Neural progenitor cell (in vitro differentiated cells): ENCODE measurements at regions not wholly inside any gene's neighbourhood (a gene's known extent, or its start where the extent isn't known, plus 50 kb on each side); places are given as distances from the start of the nearest gene placed in this dataset.
A peak's percentile ranks its signal among the peaks of the same experiment; 100 is the strongest.
"Not testable (repeated sequence)": the region's sequence is repeated elsewhere in the genome, so short reads cannot be mapped to it uniquely, and the experiment has no call there.

Source experiments
- DNase-seq: peaks from one replicate; pipeline ENCODE4 v3.0.0-alpha.2; 2016; ENCODE audit warnings: low spot score
- H2AFZ ChIP-seq: fragments of 200-600 bp; sonication (generic); replicated peaks from 2 replicates; pipeline ENCODE4 v1.6.1; 2016; ENCODE audit warnings: antibody characterized with exemption
- H3F3A ChIP-seq: fragments of 200-600 bp; sonication (generic); 2 replicates; pipeline ENCODE4 v1.6.1; 2016; ENCODE audit warnings: antibody characterized with exemption, low read depth
- H3K27ac ChIP-seq: fragments of 200-600 bp; sonication (generic); 2 replicates; pipeline ENCODE4 v1.5.1; 2016; ENCODE audit warnings: mild to moderate bottlenecking
- H3K27me3 ChIP-seq: fragments of 200-600 bp; sonication (generic); 2 replicates; pipeline ENCODE4 v1.6.1; 2016; ENCODE audit warnings: mild to moderate bottlenecking, moderate library complexity
- H3K36me3 ChIP-seq: fragments of 200-600 bp; sonication (generic); 2 replicates; pipeline ENCODE4 v1.5.1; 2016
- H3K4me1 ChIP-seq: fragments of 200-600 bp; sonication (generic); 2 replicates; pipeline ENCODE4 v1.6.1; 2016; ENCODE audit warnings: mixed run types
- H3K4me2 ChIP-seq: fragments of 200-600 bp; sonication (generic); 2 replicates; pipeline ENCODE4 v1.6.1; 2016
- H3K4me3 ChIP-seq: fragments of 200-600 bp; sonication (generic); 2 replicates; pipeline ENCODE4 v1.5.1; 2016
- H3K79me2 ChIP-seq: fragments of 200-600 bp; sonication (generic); 2 replicates; pipeline ENCODE4 v1.6.1; 2016; ENCODE audit warnings: low read depth
- H3K9ac ChIP-seq: fragments of 200-600 bp; sonication (generic); 2 replicates; pipeline ENCODE4 v1.6.1; 2016
- H3K9me3 ChIP-seq: fragments of 200-600 bp; sonication (generic); 2 replicates; pipeline ENCODE4 v1.5.1; 2016; ENCODE audit warnings: low read depth
- H4K20me1 ChIP-seq: fragments of 200-600 bp; sonication (generic); 2 replicates; pipeline ENCODE4 v1.6.1; 2016; ENCODE audit warnings: low read depth
- H3K27ac Mint-ChIP-seq: 3 replicates; pipeline ENCODE4 v1.8.0; 2021; ENCODE audit warnings: mixed read lengths
- H3K27me3 Mint-ChIP-seq: 2 replicates; pipeline ENCODE4 v1.8.0; 2022; ENCODE audit warnings: low read depth, mild to moderate bottlenecking, inconsistent platforms, moderate library complexity, mixed read lengths; ENCODE audit not compliant: insufficient read depth
- H3K36me3 Mint-ChIP-seq: 3 replicates; pipeline ENCODE4 v1.8.0; 2021; ENCODE audit warnings: mixed read lengths
- H3K4me1 Mint-ChIP-seq: 3 replicates; pipeline ENCODE4 v1.8.0; 2021; ENCODE audit warnings: mixed read lengths
- H3K4me3 Mint-ChIP-seq: 3 replicates; pipeline ENCODE4 v1.8.0; 2021; ENCODE audit warnings: mild to moderate bottlenecking, moderate library complexity, mixed read lengths
- H3K9me3 Mint-ChIP-seq: 3 replicates; pipeline ENCODE4 v1.8.0; 2020; ENCODE audit warnings: mixed read lengths
- EZH2 ChIP-seq: fragments of 200-600 bp; sonication (generic); IDR thresholded peaks from 2 replicates; pipeline ENCODE4 v1.6.1; 2017; ENCODE audit warnings: antibody characterized with exemption, mild to moderate bottlenecking, moderate library complexity
- EZH2phosphoT487 ChIP-seq: fragments of 200-600 bp; sonication (generic); IDR thresholded peaks from 2 replicates; pipeline ENCODE4 v1.6.1; 2017; ENCODE audit warnings: antibody characterized with exemption
- TF ChIP-seq, protein P1 (sequence below): fragments of 200-600 bp; sonication (generic); IDR thresholded peaks from 2 replicates; pipeline ENCODE4 v1.5.1; 2017; ENCODE audit warnings: antibody characterized with exemption, mild to moderate bottlenecking

DNA sequence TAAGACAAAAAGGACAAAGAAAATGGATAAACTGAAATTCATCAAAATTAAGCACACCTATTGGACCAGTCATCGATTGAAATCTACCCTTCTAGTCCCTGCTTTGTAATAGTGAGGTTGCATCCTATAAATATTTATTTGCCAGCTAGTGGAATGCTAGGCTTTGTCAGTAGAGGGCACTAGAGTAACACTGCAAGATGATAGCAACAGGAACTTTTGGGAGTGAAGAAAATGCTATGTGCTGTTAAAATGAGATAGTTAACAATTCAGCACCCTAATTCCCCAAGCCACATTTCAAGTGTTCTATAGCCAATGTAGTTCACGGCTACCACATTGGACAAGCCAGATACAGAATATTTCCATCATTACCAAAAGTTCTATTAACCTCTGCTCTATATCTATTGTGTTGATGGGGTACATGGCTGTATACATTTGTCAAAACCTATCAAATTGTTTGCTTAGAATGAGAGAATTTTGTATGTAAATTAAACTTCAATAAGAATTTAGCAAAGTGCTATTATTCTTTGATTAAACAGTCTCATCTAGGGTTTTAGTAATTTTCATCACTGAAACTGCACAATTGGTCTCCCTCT is 69.8 kb downstream of the LSMEM1 start:
- Mint-ChIP-seq H3K4me1 (no peaks in the 10 kb centered on the region), H3K36me3 (peaks cover 2% of the 10 kb centered on the region), H3K9me3 (peaks cover 4% of the 10 kb centered on the region), H3K27ac (no peak overlapping the region), H3K4me3 (no peak overlapping the region), H3K27me3 (peaks cover 4% of the 10 kb centered on the region)
- H3F3A ChIP-seq, result no peaks in the 10 kb centered on the region
- no peaks in the 10 kb centered on the region for H3K79me2 ChIP-seq
- no peaks in the 10 kb centered on the region for H4K20me1 ChIP-seq
- peak; percentile 42 for DNase-seq
- no peaks in the 10 kb centered on the region for H3K9me3 ChIP-seq
- H3K27ac ChIP-seq, result no peak overlapping the region
- TF ChIP-seq, protein P1, sequence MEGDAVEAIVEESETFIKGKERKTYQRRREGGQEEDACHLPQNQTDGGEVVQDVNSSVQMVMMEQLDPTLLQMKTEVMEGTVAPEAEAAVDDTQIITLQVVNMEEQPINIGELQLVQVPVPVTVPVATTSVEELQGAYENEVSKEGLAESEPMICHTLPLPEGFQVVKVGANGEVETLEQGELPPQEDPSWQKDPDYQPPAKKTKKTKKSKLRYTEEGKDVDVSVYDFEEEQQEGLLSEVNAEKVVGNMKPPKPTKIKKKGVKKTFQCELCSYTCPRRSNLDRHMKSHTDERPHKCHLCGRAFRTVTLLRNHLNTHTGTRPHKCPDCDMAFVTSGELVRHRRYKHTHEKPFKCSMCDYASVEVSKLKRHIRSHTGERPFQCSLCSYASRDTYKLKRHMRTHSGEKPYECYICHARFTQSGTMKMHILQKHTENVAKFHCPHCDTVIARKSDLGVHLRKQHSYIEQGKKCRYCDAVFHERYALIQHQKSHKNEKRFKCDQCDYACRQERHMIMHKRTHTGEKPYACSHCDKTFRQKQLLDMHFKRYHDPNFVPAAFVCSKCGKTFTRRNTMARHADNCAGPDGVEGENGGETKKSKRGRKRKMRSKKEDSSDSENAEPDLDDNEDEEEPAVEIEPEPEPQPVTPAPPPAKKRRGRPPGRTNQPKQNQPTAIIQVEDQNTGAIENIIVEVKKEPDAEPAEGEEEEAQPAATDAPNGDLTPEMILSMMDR, result peak; percentile 69
- TF ChIP-seq EZH2, result no peak
- TF ChIP-seq EZH2phosphoT487, result no peak
- no peak overlapping the region for H3K9ac ChIP-seq
- H3K27me3 ChIP-seq, result no peaks in the 10 kb centered on the region
- no peak overlapping the region for H3K4me2 ChIP-seq
- no peak overlapping the region for H3K4me3 ChIP-seq
- no peak overlapping the region for H2AFZ ChIP-seq
- H3K4me1 ChIP-seq, result no peaks in the 10 kb centered on the region
- H3K36me3 ChIP-seq, result no peaks in the 10 kb centered on the region

GRCh38 chr7:112551521-112551920 is 70.7 kb downstream of the LSMEM1 start:
- H4K20me1 ChIP-seq, H3K4me1 ChIP-seq, H3K4me3 Mint-ChIP-seq, H3K4me2 ChIP-seq, H2AFZ ChIP-seq, H3K27ac Mint-ChIP-seq, H3K27me3 Mint-ChIP-seq, H3K79me2 ChIP-seq, H3K27me3 ChIP-seq, H3K9ac ChIP-seq, H3F3A ChIP-seq, DNase-seq, H3K9me3 Mint-ChIP-seq, H3K27ac ChIP-seq, H3K4me3 ChIP-seq, H3K36me3 ChIP-seq, H3K36me3 Mint-ChIP-seq, H3K9me3 ChIP-seq, H3K4me1 Mint-ChIP-seq: not testable (repeated sequence)

DNA sequence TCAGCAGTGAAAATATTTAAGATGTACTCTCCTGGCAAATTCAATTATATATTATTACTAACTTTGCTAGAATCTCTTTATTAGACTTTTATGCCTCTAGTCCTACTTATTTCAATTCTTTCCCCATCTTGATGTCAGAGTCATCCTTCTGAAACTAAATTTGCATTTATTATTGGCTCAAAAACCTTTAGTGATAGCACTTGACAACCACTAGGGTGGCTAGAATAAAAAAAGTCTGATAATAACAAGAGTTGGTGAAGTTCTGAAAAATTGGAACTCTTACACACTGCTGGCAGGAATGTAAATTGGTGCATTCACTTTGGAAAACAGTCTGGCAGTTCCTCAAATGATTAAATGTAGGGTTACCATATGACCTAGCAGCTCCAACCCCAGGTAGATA is 73.8 kb downstream of the LSMEM1 start:
- DNase-seq, result no peak
- Histone ChIP-seq H3K4me3 (no peak overlapping the region), H2AFZ (no peak overlapping the region), H3K27ac (no peak overlapping the region), H3K9ac (no peak overlapping the region), H3K4me2 (no peak overlapping the region), H3K4me1 (no peaks in the 10 kb centered on the region), H3K9me3 (no peaks in the 10 kb centered on the region), H3K36me3 (no peaks in the 10 kb centered on the region), H3K27me3 (no peaks in the 10 kb centered on the region), H3F3A (no peaks in the 10 kb centered on the region), H4K20me1 (no peaks in the 10 kb centered on the region), H3K79me2 (no peaks in the 10 kb centered on the region)
- no peaks in the 10 kb centered on the region for H3K4me1 Mint-ChIP-seq
- no peaks in the 10 kb centered on the region for H3K36me3 Mint-ChIP-seq
- H3K27me3 Mint-ChIP-seq, result peaks cover 4% of the 10 kb centered on the region
- TF ChIP-seq, protein P1, result peak; percentile 14
- no peak for TF ChIP-seq EZH2
- H3K4me3 Mint-ChIP-seq, result no peak overlapping the region
- H3K27ac Mint-ChIP-seq, result no peak overlapping the region
- peaks cover 2% of the 10 kb centered on the region for H3K9me3 Mint-ChIP-seq

DNA sequence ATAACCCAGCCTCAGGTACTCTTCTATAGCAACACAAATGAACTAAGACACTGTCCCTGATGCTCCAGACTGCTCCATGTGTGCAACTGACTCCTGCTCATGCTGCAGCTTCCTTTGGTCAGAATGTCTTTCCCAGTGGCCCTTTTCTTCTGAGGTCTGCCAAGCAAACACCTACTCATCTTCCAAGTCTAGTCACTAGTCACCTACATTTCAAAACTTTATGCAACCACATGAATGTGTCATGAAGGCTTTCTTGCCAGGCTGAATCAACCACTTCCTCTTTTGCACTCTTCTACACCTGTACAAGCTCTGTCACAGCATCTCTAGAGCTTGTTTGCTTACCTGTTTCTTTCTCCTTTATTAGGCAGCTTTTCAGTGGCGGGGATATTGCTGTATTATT is 75.8 kb downstream of the LSMEM1 start:
- Histone ChIP-seq H4K20me1 (no peaks in the 10 kb centered on the region), H3F3A (no peaks in the 10 kb centered on the region), H3K79me2 (no peaks in the 10 kb centered on the region), H3K27ac (no peak overlapping the region), H3K4me2 (no peak overlapping the region), H3K4me1 (no peaks in the 10 kb centered on the region), H3K36me3 (no peaks in the 10 kb centered on the region), H3K27me3 (no peaks in the 10 kb centered on the region), H2AFZ (no peak overlapping the region), H3K4me3 (no peak overlapping the region), H3K9me3 (no peaks in the 10 kb centered on the region), H3K9ac (no peak overlapping the region)
- no peaks in the 10 kb centered on the region for H3K4me1 Mint-ChIP-seq
- no peaks in the 10 kb centered on the region for H3K36me3 Mint-ChIP-seq
- H3K27ac Mint-ChIP-seq, result no peak overlapping the region
- no peaks in the 10 kb centered on the region for H3K27me3 Mint-ChIP-seq
- no peaks in the 10 kb centered on the region for H3K9me3 Mint-ChIP-seq
- TF ChIP-seq EZH2 (no peak), EZH2phosphoT487 (no peak)
- TF ChIP-seq, protein P1, result no peak
- DNase-seq, result no peak
- H3K4me3 Mint-ChIP-seq, result no peak overlapping the region
